HCT116 (cell line): ENCODE measurements at regions not wholly inside any gene's neighbourhood (a gene's known extent, or its start where the extent isn't known, plus 50 kb on each side); places are given as distances from the start of the nearest gene placed in this dataset.

Experiments
- ATAC-seq: fragments of 200-7000 bp; cut with Tn5 transposase; 2 replicates; pipeline ENCODE4 v1.9.1; 2020; ENCODE audit warnings: mild to moderate bottlenecking, moderate library complexity
- BruUV-seq: library from RNA; stranded (reverse); fragments of 400-500 nt; replicated peaks from 2 replicates; lab custom pipeline; 2021; lab: Mats Ljungman, UMichigan
- CTCF ChIA-PET: fragments of 300-600 bp; sonication (Branson Sonifier 250); formaldehyde crosslinking; loops from one replicate; lab custom pipeline; 2021; ENCODE audit warnings: antibody characterized with exemption; lab: Charles Lee
- POLR2A ChIA-PET: fragments of 300-600, 350-600 bp; sonication (Branson Sonifier 250); formaldehyde crosslinking; loops from one replicate; lab custom pipeline; 2021; ENCODE audit warnings: antibody characterized with exemption; lab: Charles Lee
- RAD21 ChIA-PET, 2 experiments: fragments of 300-600 bp; sonication (Branson Sonifier 250); formaldehyde crosslinking; loops; one replicate each; lab custom pipeline; 2023; ENCODE audit warnings: low total read pairs in 2 of 2; ENCODE audit not compliant: uncharacterized antibody in 2 of 2, unreplicated experiment in 2 of 2, low non-redundant PET in 1 of 2; lab: Charles Lee
- DNase-seq: peaks from one replicate; pipeline ENCODE4 v3.0.0-alpha.2; 2010; ENCODE audit warnings: low read depth, low spot score
- H2AFZ ChIP-seq: fragments of 200-600 bp; shearing (Covaris generic), sonication (generic); 2 replicates; pipeline ENCODE4 v1.6.1; 2017; ENCODE audit warnings: low read depth, mixed run types, mixed read lengths, antibody characterized with exemption, low read length; ENCODE audit not compliant: poor library complexity, severe bottlenecking
- H3K27ac ChIP-seq: 2 replicates; pipeline ENCODE4 v1.5.1; 2012; ENCODE audit warnings: low read depth, low read length
- H3K27me3 ChIP-seq: fragments of 200-600 bp; sonication (generic); 2 replicates; pipeline ENCODE4 v1.6.1; 2016; ENCODE audit warnings: mixed run types, low read length, mixed read lengths; ENCODE audit not compliant: insufficient read depth
- H3K36me3 ChIP-seq, 2 experiments: fragments of 200-500 bp in 1 of 2; fragments of 200-600 bp in 1 of 2; sonication (Bioruptor generic) in 1 of 2; sonication (generic) in 1 of 2; 2 replicates each; pipeline versions ENCODE4 v1.5.1 to v1.6.1; 2014 to 2016; ENCODE audit warnings: low read length in 2 of 2, inconsistent platforms in 1 of 2, mixed read lengths in 1 of 2, mixed run types in 1 of 2; ENCODE audit not compliant: insufficient read depth in 2 of 2, control insufficient read depth in 1 of 2
- H3K4me1 ChIP-seq, 2 experiments: fragments of 200-600 bp in 1 of 2; sonication (generic) in 1 of 2; 2 replicates each; pipeline versions ENCODE4 v1.5.1 to v1.6.1; 2012 to 2017; ENCODE audit warnings: low read length in 2 of 2, inconsistent platforms in 1 of 2, mild to moderate bottlenecking in 1 of 2, mixed read lengths in 1 of 2, mixed run types in 1 of 2, moderate library complexity in 1 of 2; ENCODE audit not compliant: insufficient read depth in 2 of 2, control insufficient read depth in 1 of 2
- H3K4me2 ChIP-seq: fragments of 200-600 bp; sonication (generic); 2 replicates; pipeline ENCODE4 v1.6.1; 2017; ENCODE audit warnings: mixed run types, low read length, mixed read lengths
- H3K4me3 ChIP-seq, 2 experiments: fragments of 200-600 bp in 1 of 2; sonication (generic) in 1 of 2; replicated peaks in 1 of 2; 2 replicates each; pipeline ENCODE4 v1.5.1; 2011 to 2016; ENCODE audit warnings: low read length in 2 of 2, control low read depth in 1 of 2, low read depth in 1 of 2, mild to moderate bottlenecking in 1 of 2, mixed read lengths in 1 of 2, mixed run types in 1 of 2
- H3K79me2 ChIP-seq: fragments of 200-600 bp; sonication (generic); 2 replicates; pipeline ENCODE4 v1.6.1; 2017; ENCODE audit warnings: mild to moderate bottlenecking, mixed run types, low read length, moderate library complexity, mixed read lengths; ENCODE audit not compliant: insufficient read depth
- H3K9ac ChIP-seq: fragments of 200-600 bp; sonication (generic); 2 replicates; pipeline ENCODE4 v1.6.1; 2016; ENCODE audit warnings: low read length, mixed read lengths
- H3K9me2 ChIP-seq: fragments of 200-600 bp; sonication (generic), shearing (Covaris generic); 2 replicates; pipeline ENCODE4 v1.6.1; 2017; ENCODE audit warnings: mixed run types, mild to moderate bottlenecking, moderate library complexity; ENCODE audit not compliant: insufficient read depth
- H3K9me3 ChIP-seq, 2 experiments: fragments of 200-500 bp in 1 of 2; fragments of 200-600 bp in 1 of 2; sonication (Bioruptor generic) in 1 of 2; sonication (generic) in 1 of 2; 2 replicates each; pipeline ENCODE4 v1.6.1; 2014 to 2017; ENCODE audit warnings: low read length in 2 of 2, mixed read lengths in 2 of 2, inconsistent platforms in 1 of 2, low read depth in 1 of 2, mild to moderate bottlenecking in 1 of 2, mixed run types in 1 of 2, moderate library complexity in 1 of 2; ENCODE audit not compliant: control insufficient read depth in 1 of 2, insufficient read depth in 1 of 2
- H4K20me1 ChIP-seq: fragments of 200-600 bp; sonication (generic), shearing (Covaris generic); 2 replicates; pipeline ENCODE4 v1.6.1; 2017; ENCODE audit warnings: mixed run types, mild to moderate bottlenecking, moderate library complexity; ENCODE audit not compliant: insufficient read depth
- CBX3 ChIP-seq: IDR thresholded peaks from 2 replicates; pipeline ENCODE4 v1.6.1; 2012; ENCODE audit warnings: low read depth
- CEBPB ChIP-seq: IDR thresholded peaks from 2 replicates; pipeline ENCODE4 v1.6.1; 2012; ENCODE audit warnings: low read depth
- EGR1 ChIP-seq: IDR thresholded peaks from 2 replicates; pipeline ENCODE4 v1.6.1; 2012; ENCODE audit warnings: low read depth
- ELF1 ChIP-seq: IDR thresholded peaks from 2 replicates; pipeline ENCODE4 v1.6.1; 2012; ENCODE audit warnings: low read depth, borderline replicate concordance
- EZH2phosphoT487 ChIP-seq: fragments of 200-600 bp; IDR thresholded peaks from 2 replicates; pipeline ENCODE4 v1.6.1; 2018; ENCODE audit warnings: antibody characterized with exemption, borderline replicate concordance
- FOSL1 ChIP-seq: IDR thresholded peaks from 2 replicates; pipeline ENCODE4 v1.6.1; 2012; ENCODE audit warnings: low read depth
- JUND ChIP-seq: IDR thresholded peaks from 2 replicates; pipeline ENCODE4 v1.6.1; 2012
- POLR2A ChIP-seq: IDR thresholded peaks from 2 replicates; pipeline ENCODE4 v1.7.0; 2011; ENCODE audit warnings: borderline replicate concordance; ENCODE audit not compliant: insufficient read depth, insufficient read length; ENCODE audit errors: extremely low read depth
- POLR2AphosphoS5 ChIP-seq: IDR thresholded peaks from 2 replicates; pipeline ENCODE4 v1.6.1; 2011; ENCODE audit warnings: mild to moderate bottlenecking, low read depth, low read length, moderate library complexity
- RAD21 ChIP-seq: IDR thresholded peaks from 2 replicates; pipeline ENCODE4 v1.6.1; 2012; ENCODE audit warnings: low read depth, mild to moderate bottlenecking
- YY1 ChIP-seq: IDR thresholded peaks from 2 replicates; pipeline ENCODE4 v1.6.1; 2011; ENCODE audit warnings: low read length, low read depth, moderate library complexity, mild to moderate bottlenecking; ENCODE audit not compliant: insufficient replicate concordance; ENCODE audit errors: extremely low read depth
- ZBTB33 ChIP-seq: IDR thresholded peaks from 2 replicates; pipeline ENCODE4 v1.6.1; 2011; ENCODE audit warnings: mild to moderate bottlenecking, low read length, moderate library complexity; ENCODE audit not compliant: insufficient replicate concordance; ENCODE audit errors: extremely low read depth
- ZFX ChIP-seq: fragments of 450-650 bp; IDR thresholded peaks from 2 replicates; pipeline ENCODE4 v1.6.1; 2017
- ZNF274 ChIP-seq: fragments of 200-500 bp; sonication (Bioruptor generic); IDR thresholded peaks from 2 replicates; pipeline ENCODE4 v1.6.1; 2014; ENCODE audit warnings: mild to moderate bottlenecking, low read depth, low read length, inconsistent platforms
- intact Hi-C: fragments of 100-400 bp; cut with micrococcal nuclease; formaldehyde crosslinking; loops from 2 replicates; pipeline ENCODE4 v1.10.0; 2022
- TF ChIP-seq, protein P1 (sequence below): IDR thresholded peaks from 2 replicates; pipeline ENCODE4 v1.6.1; 2012
- TF ChIP-seq, protein P2 (sequence below), 3 experiments: fragments of 200-600 bp in 1 of 3; sonication (generic) in 1 of 3; IDR thresholded peaks in 2 of 3; conservative IDR thresholded peaks in 1 of 3; 2 replicates each; pipeline ENCODE4 v1.5.1; 2012 to 2017; ENCODE audit warnings: low read depth in 2 of 3, low read length in 2 of 3, antibody characterized with exemption in 1 of 3, borderline replicate concordance in 1 of 3, control low read depth in 1 of 3, mild to moderate bottlenecking in 1 of 3, mixed read lengths in 1 of 3, mixed run types in 1 of 3, moderate library complexity in 1 of 3; ENCODE audit not compliant: insufficient read depth in 1 of 3

- TF ChIP-seq POLR2AphosphoS5 = no peak
- no peak for TF ChIP-seq ZBTB33
- TF ChIP-seq RAD21 = no peak
- no peak for TF ChIP-seq CEBPB
- TF ChIP-seq ZFX = no peak
- TF ChIP-seq JUND = no peak
- no peak for TF ChIP-seq EGR1
These were observed 217.0 kb downstream of the TMEM38B start (continued) for GRCh38 chr9:105911104-105911911.

GRCh38 chr9:105912157-105912862 lies 218.0 kb downstream of the TMEM38B start:
- peaks cover 19 to 41% of the 10 kb centered on the region in 2 experiments for H3K4me1 ChIP-seq
- POLR2A ChIA-PET = no interaction called here
- intact Hi-C loops = no loop called here
- H3K4me3 ChIP-seq = no peak overlapping the region; a peak in 1 of 4 replicates
- ATAC-seq (peak; percentile 40), DNase-seq (no peak)
- no peaks in the 10 kb centered on the region for H3K79me2 ChIP-seq
- CTCF ChIA-PET = interaction anchor here (1.2 to 1.4 kb wide), 2 partner anchors 8 to 31 kb away, joined by 3 to 6 read pairs; no protein-coding TSS in a partner anchor
- RAD21 ChIA-PET = no interaction called here
- no peak overlapping the region for H2AFZ ChIP-seq
- peak overlapping the region; percentile 57 for H3K4me2 ChIP-seq
- no peaks in the 10 kb centered on the region for H3K9me2 ChIP-seq
- no peaks in the 10 kb centered on the region for H3K9me3 ChIP-seq
- no peak overlapping the region for H3K9ac ChIP-seq
- H3K36me3 ChIP-seq = no peaks in the 10 kb centered on the region
- H4K20me1 ChIP-seq = no peaks in the 10 kb centered on the region
- no peak overlapping the region for H3K27ac ChIP-seq
- no TSS peak for BruUV-seq
- H3K27me3 ChIP-seq = no peaks in the 10 kb centered on the region
- TF ChIP-seq, protein P1, sequence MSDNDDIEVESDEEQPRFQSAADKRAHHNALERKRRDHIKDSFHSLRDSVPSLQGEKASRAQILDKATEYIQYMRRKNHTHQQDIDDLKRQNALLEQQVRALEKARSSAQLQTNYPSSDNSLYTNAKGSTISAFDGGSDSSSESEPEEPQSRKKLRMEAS = no peak
- TF ChIP-seq EZH2phosphoT487 (no peak), ELF1 (no peak), YY1 (no peak), ZNF274 (no peak), FOSL1 (no peak), CEBPB (no peak), RAD21 (no peak), POLR2A (no peak), EGR1 (no peak), ZBTB33 (no peak), POLR2AphosphoS5 (no peak), CBX3 (no peak), ZFX (no peak)
- TF ChIP-seq, protein P2, sequence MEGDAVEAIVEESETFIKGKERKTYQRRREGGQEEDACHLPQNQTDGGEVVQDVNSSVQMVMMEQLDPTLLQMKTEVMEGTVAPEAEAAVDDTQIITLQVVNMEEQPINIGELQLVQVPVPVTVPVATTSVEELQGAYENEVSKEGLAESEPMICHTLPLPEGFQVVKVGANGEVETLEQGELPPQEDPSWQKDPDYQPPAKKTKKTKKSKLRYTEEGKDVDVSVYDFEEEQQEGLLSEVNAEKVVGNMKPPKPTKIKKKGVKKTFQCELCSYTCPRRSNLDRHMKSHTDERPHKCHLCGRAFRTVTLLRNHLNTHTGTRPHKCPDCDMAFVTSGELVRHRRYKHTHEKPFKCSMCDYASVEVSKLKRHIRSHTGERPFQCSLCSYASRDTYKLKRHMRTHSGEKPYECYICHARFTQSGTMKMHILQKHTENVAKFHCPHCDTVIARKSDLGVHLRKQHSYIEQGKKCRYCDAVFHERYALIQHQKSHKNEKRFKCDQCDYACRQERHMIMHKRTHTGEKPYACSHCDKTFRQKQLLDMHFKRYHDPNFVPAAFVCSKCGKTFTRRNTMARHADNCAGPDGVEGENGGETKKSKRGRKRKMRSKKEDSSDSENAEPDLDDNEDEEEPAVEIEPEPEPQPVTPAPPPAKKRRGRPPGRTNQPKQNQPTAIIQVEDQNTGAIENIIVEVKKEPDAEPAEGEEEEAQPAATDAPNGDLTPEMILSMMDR (IDR thresholded peaks at IDR 0.05 in 2 of 3, conservative IDR thresholded peaks at IDR 0.05 in 1 of 3; ENCODE audit: borderline replicate concordance in 1 of 3, insufficient read depth in 1 of 3, low read depth in 2 of 3, low read length in 2 of 3) = no peak
